ENCODE measurements at regions not wholly inside any gene's neighbourhood (a gene's known extent, or its start where the extent isn't known, plus 50 kb on each side); places are given as distances from the start of the nearest gene placed in this dataset.

DNA sequence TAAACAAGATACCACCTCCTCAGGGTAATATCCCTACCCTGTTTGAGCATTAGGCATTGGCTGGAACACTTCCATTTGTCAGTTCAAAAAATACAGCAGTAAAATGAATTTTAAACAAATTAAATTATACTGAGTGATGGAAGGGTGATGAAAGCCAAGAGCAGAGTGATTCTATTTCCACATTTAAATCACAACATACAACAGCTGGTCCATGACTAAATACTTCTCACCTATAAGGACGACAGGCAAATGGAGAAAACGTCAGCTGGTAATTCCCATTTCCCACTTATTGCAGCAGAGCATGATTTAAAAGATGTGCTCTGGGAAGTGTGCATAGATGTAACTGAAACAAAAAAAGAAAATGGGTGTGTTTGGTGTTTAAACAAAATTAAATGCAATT, 543.6 kb upstream of the DAB2 start:
- no peak for TF ChIP-seq ESRRA (IDR thresholded peaks at IDR 0.05; ENCODE audit: borderline replicate concordance, low read length)
- TF ChIP-seq, protein P1, sequence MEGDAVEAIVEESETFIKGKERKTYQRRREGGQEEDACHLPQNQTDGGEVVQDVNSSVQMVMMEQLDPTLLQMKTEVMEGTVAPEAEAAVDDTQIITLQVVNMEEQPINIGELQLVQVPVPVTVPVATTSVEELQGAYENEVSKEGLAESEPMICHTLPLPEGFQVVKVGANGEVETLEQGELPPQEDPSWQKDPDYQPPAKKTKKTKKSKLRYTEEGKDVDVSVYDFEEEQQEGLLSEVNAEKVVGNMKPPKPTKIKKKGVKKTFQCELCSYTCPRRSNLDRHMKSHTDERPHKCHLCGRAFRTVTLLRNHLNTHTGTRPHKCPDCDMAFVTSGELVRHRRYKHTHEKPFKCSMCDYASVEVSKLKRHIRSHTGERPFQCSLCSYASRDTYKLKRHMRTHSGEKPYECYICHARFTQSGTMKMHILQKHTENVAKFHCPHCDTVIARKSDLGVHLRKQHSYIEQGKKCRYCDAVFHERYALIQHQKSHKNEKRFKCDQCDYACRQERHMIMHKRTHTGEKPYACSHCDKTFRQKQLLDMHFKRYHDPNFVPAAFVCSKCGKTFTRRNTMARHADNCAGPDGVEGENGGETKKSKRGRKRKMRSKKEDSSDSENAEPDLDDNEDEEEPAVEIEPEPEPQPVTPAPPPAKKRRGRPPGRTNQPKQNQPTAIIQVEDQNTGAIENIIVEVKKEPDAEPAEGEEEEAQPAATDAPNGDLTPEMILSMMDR (IDR thresholded peaks at IDR 0.05), result no peak
- no peak for TF ChIP-seq SMC3 (IDR thresholded peaks at IDR 0.05)
- TF ChIP-seq, protein P2, sequence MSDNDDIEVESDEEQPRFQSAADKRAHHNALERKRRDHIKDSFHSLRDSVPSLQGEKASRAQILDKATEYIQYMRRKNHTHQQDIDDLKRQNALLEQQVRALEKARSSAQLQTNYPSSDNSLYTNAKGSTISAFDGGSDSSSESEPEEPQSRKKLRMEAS (IDR thresholded peaks at IDR 0.05), result no peak
- no peak for TF ChIP-seq POLR2A (IDR thresholded peaks at IDR 0.05; ENCODE audit: low read length)
- no peak for TF ChIP-seq RFX5 (IDR thresholded peaks at IDR 0.05)
- TF ChIP-seq CEBPB (IDR thresholded peaks at IDR 0.05), result no peak
- TF ChIP-seq EP300 (IDR thresholded peaks at IDR 0.05), result no peak
- no peak for TF ChIP-seq MAZ (IDR thresholded peaks at IDR 0.05; ENCODE audit: borderline replicate concordance, low read depth, low read length)
- TF ChIP-seq CHD4 (IDR thresholded peaks at IDR 0.05; ENCODE audit: borderline replicate concordance), result no peak
- TF ChIP-seq CBX2 (IDR thresholded peaks at IDR 0.05; ENCODE audit: borderline replicate concordance, low read depth), result no peak
- TF ChIP-seq CBX8 (IDR thresholded peaks at IDR 0.05), result no peak
- no peak for TF ChIP-seq JUN (IDR thresholded peaks at IDR 0.05)
